ENCODE measurements at regions not wholly inside any gene's neighbourhood (a gene's known extent, or its start where the extent isn't known, plus 50 kb on each side); places are given as distances from the start of the nearest gene placed in this dataset.
"Not testable (repeated sequence)": the region's sequence is repeated elsewhere in the genome, so short reads cannot be mapped to it uniquely, and the experiment has no call there.

DNA sequence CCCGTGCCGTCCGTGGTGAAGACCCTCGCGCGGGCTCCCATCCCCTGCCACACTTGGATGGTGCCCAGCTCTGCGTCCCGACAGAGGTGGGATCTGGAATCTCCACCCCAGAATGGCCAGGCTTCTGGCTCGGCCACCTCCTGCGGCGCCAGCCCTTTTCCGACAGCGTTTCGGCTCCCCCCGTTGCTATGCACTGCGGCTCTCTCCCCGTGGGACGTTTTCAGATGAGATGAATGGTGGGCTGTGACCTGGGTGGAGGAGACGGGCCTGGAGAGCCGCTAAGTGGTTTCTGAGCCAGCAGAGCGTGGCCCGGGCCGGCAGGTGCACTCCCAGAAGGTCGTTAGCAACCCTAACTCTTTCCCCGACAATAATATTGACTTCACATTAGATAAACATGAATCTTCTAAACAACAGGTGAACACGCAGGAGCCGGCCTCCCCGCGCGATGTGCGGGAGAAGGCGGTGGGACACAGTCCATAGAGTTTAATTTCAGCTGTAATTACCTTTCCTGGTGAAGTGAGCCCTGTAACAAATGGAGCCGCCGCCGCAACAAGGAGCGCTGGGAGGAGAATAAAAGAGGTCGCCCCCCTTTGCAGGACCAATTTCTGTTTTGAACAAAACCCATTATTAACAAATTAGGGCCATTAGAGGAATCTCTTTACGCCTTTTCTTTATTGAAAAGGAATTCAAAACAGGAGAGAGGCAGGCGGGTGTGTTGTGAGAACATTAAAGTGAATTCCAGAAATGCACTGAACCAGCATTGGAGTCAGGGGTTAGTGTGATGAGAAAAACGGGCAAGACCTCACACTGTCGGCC is 294.3 kb upstream of the PFKP start:
- in situ Hi-C loops (cut with HindIII; ENCODE audit: low sequenced_read_pairs), result no loop called here
- no peak for DNase-seq (ENCODE audit: low spot score)

DNA sequence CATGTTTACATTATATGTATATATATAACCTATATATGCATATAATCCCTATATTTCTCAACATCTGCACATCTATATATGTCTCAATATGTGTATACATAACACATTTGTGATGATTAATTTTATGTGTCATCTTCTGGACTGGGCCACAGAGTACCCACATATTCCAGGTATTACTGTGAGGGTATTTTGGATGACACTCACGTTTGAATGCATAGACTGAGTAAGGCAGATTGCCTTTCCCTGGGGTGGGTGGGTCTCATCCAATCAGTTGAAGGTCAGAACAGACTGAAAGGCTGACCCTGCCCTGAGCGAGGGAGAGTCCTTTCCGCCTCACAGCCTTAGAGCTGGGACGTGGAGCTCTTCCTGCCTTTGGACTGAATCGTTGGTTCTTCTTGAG is 295.2 kb upstream of the PFKP start:
- DNase-seq (ENCODE audit: low spot score), result no peak
- in situ Hi-C loops (cut with HindIII; ENCODE audit: low sequenced_read_pairs), result no loop called here

DNA sequence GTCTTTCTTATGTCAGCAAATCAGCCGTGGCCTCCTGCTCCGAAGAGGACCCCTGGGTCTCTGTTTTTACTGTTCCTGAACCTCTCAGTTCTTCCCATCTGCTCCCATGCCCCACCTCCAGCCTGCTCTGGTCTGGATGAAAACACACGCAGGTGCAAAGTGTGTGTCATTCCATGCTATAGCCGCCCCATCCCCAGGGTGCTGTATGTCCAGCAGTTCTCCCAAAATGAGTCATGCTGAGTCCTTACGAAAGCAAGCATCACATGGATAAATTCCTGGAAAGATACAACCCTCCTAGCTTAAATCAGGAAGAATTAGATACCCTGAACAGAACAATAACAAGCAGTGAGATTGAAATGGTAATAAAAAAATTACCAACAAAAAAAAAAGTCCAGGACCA is 300.1 kb upstream of the PFKP start:
- in situ Hi-C loops (cut with HindIII; ENCODE audit: low sequenced_read_pairs); DNase-seq (ENCODE audit: low spot score): not testable (repeated sequence)

DNA sequence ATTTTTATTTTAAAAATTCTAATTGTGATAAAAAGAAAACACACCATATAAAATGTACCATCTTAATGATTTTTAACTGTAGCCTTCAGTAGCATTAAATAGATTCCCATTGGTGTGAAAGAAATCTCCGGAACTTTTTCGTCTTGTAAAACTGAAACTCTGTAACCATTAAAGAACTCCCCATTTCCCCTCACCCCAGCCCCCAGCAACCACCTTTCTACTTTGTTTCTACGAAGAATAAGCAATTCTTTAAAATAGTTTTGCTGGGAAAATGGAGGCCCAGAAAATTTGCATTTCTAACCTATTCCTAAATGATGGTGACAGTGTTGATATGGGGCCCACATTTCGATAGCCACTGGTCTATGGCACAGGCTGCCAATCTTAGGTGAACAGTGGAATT is 305.4 kb upstream of the PFKP start:
- DNase-seq (ENCODE audit: low spot score), result no peak
- in situ Hi-C loops (cut with HindIII; ENCODE audit: low sequenced_read_pairs), result no loop called here

DNA sequence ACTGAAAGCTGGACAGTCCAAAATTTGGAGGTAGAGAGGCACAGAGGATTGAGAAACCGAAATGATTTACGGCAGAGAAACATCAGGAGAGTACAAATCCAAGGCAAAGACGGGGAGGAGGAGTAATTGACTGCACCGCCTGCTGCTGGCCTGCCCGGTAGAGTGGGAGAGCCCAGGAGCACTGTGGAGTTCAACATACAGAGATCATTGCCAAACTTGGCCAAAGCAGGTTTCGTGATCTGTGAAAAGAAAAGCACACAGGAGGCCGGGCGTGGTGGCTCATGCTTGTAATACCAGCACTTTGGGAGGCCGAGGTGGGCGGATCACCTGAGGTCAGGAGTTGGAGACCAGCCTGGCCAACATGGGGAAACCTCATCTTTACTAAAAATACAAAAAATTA is 306.0 kb upstream of the PFKP start:
- in situ Hi-C loops (cut with HindIII; ENCODE audit: low sequenced_read_pairs), result no loop called here
- no peak for DNase-seq (ENCODE audit: low spot score)

DNA sequence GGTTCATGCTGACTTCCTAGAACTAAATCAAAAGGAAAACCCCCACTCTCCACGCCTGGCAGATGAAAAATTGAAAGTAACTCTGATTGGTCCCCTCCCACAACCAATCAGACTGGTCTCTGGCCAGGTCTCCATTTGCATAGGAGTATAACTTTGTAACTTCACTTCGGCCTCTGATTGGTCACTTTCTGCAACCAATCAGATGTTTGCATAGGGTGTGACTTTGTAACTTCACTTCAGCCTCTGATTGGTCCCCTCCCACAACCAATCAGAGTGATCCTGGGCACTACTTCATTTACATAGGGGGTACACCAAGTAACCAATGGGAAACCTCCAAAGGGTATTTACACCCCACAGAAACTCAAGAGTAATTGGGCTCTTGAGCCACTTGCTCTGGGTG is 306.6 kb upstream of the PFKP start:
- no peak for DNase-seq (ENCODE audit: low spot score)
- in situ Hi-C loops (cut with HindIII; ENCODE audit: low sequenced_read_pairs), result no loop called here

DNA sequence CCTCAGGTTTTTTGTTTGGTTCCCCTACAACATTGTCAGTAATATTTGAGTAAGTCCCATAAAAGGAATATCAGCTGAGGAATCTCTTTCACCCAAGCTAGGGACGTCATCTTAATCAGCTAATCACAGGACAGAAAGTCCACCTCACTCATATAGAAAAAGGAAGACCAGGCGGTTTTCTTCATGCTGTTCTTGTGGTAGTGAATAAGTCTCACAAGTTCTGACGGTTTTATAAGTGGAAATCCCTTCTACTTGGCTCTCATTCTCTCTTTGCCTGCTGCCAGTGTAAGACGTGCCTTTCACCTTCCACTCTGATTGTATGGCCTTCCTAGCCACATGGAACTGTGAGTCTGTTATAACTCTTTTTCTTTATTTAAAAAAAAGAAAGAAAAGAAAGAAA is 308.1 kb upstream of the PFKP start:
- DNase-seq (ENCODE audit: low spot score), result no peak
- in situ Hi-C loops (cut with HindIII; ENCODE audit: low sequenced_read_pairs), result no loop called here

DNA sequence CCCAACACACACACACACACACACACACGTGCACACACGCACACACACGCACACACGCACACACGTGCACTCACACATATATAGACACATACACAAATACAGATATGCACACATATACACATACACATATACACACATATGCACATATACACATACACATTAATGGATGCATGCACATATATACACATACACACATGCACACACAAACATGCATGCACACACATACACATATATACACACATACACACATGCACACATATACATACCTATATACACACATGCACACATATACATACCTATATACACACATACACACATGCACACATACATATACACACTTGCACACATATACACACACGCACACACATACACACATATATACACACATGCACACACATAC is 312.4 kb upstream of the PFKP start:
- in situ Hi-C loops (cut with HindIII; ENCODE audit: low sequenced_read_pairs), result no loop called here

DNA sequence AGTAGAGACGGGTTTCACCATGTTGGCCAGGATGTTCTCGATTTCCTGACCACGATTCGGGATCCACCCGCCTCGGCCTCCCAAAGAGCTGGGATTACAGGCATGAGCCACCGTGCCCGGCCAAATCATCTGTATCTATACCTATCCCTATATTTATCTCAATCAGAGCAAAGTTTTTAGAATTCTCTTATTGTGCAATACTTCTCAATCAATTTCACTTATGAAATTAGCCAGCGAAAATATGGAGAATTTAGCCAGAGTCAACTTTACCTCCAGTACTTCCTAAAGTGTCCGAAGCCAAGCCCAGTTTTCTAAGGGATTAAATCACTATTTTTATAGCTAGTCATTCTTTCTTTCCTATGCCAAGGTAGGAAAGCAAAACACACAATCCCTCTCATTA is 319.1 kb upstream of the PFKP start:
- in situ Hi-C loops (cut with HindIII; ENCODE audit: low sequenced_read_pairs), result no loop called here
- no peak for DNase-seq (ENCODE audit: low spot score)

More for the DNA sequence above, 312.4 kb upstream of the PFKP start:
- DNase-seq (ENCODE audit: low spot score), result no peak

DNA sequence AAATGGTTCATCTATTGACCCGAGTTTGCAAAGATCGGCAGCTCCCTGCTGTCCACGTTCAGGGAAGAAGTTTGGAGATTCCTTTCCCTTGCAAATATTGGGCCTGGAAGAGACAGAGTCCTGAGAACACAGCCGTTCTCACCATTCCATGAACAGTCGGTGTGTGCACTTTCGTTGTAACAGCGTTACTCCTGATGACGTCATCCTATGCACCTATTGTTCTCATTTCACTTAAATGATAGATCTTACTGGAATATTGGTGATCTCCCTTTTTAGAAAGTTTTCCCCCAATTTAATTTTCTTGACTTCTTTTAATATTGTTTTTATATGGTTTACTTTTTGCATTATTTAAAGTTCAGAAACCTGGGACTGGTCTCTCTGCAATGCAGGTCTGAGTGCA is 320.7 kb upstream of the PFKP start:
- DNase-seq (ENCODE audit: low spot score), result no peak
- in situ Hi-C loops (cut with HindIII; ENCODE audit: low sequenced_read_pairs), result no loop called here

DNA sequence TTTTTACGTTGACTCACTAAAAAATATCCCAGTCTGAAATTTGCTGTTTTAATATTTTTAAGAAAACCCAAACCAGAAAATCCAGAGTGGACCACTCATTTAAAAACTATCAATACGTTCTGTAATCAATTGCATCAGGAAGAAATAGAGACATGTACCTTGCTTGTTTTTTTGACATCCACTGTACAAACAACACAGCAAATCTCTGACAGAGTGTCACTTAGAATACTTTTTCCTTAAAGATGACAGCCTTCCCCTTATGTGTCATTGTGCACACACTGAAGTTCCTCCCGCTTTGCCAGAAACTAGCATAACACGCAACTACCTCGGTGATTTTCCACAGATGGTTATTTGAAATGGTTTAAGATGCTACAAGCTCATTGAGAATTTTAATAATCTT is 321.7 kb upstream of the PFKP start:
- no peak for DNase-seq (ENCODE audit: low spot score)
- in situ Hi-C loops (cut with HindIII; ENCODE audit: low sequenced_read_pairs), result no loop called here

DNA sequence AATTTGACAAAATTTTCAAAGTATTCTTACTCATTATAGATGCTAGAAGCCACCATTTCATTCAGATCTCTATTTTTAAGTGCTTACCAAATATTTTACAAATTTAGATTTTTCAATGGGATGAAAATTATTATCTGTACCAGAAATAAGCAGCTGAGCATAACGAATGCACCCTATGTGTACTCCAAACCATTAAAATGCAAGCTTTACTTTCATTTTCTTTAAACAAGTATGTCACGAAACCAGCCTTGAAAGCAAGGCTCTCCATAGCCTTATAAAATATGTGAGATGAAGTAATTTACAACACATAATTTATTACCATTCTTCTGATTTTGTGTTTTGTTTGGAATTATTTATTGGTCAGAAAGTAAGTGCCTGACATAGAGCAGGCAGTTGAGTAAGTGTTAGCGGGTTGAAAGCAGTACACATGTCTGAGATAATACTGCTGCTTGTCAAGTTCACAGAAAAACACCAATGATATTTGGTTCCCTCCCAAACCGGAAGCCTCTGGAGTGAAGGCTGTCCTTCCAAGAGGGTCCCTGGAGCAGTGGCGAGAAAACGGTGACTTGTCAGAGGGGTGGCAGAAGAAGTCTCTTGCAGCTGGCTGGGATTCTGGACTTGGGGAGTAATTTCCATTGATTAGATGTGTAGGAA is 322.7 kb upstream of the PFKP start:
- in situ Hi-C loops (cut with HindIII; ENCODE audit: low sequenced_read_pairs), result no loop called here
- no peak for DNase-seq (ENCODE audit: low spot score)

DNA sequence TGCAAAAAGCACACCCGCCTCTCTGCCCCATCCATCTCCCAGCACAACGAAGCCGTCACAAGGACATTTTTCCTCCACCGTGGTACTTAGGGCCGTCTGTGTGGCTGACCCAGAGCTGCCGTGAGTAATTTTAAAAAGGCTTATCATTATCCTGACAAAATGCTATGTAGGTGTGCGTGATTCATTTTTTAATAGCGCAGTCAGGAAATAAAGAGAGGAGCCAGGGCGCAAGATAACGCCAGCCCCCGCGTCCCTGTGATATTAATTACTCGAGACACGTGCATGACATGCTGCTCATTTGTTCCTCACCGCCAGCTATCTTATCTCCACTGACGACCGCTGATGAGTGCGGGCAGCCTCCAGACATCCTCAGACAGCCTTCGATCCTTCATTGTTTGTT is 332.7 kb upstream of the PFKP start:
- no peak for DNase-seq (ENCODE audit: low spot score)
- in situ Hi-C loops (cut with HindIII; ENCODE audit: low sequenced_read_pairs), result no loop called here

DNA sequence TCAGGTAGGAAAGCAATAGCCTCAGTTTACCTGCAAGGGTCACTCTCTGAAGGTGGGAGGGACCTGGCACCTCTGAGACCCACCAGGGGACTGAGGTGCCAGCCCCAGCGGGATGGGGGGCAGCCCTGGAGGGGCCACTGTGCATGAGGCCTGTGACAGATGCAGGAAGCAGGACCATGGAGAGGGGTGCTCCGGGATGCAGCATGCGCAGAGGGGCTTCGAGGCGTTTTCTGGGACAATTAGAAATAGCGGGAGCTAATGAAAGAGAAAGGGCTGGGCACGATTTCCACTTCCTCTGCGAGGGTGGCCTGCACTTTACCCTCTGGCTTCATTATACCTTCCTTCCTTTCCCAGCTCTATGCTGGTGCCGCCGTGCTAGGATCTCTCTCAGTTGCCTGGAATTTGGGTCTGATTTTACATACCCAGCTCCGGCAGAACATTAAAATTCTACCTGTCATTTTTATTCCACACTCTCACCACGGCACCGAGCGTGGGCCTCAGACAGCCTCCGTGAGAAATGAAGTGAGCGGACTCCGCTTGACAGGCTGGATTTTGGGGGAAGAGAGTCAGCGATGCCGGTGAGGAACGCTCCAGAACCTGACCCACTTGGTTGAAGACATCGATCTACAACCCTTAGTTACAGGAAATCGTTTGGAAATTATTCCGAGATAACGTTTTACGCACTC is 333.9 kb upstream of the PFKP start:
- no peak for DNase-seq (ENCODE audit: low spot score)
- in situ Hi-C loops (cut with HindIII; ENCODE audit: low sequenced_read_pairs), result no loop called here

DNA sequence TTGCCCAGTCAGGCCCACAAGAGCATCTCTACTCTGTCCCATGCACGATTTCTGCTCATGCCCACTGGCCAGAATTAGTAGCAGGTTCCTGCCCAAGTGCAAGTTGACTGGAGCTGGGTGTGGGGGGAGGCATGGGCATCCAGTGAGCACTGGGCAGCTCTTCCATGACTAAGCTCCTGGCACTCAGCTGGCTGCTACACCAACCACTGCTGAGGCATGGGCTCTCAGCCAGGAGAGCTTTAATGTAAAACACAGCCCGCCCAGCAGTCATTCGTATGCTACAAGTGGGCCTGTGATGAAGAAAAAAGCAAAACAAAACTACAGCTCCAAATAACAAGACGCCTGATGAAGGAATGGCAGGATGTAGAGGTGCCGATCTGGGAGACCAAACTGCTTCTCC is 335.4 kb upstream of the PFKP start:
- DNase-seq (ENCODE audit: low spot score), result no peak
- in situ Hi-C loops (cut with HindIII; ENCODE audit: low sequenced_read_pairs), result no loop called here

DNA sequence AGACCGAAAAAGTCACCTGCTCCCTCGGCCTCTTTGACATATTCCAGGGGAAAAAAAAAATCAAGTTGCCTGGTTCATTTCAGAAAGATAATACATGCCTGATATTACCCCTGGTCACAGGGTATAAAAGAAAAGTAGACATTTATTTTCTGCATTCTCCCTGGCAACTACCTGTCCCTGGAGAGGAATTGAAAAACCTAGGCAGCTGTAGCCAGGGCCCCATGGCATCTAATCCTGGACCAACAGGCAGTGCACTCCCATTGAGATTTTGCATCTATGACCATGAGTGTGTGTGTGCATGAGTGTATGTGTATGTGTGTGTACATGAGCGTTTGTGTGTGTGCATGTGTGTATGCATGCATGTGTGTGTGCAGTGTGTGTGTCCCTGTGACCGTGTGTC is 338.2 kb upstream of the PFKP start:
- DNase-seq (ENCODE audit: low spot score), result no peak
- in situ Hi-C loops (cut with HindIII; ENCODE audit: low sequenced_read_pairs), result no loop called here

DNA sequence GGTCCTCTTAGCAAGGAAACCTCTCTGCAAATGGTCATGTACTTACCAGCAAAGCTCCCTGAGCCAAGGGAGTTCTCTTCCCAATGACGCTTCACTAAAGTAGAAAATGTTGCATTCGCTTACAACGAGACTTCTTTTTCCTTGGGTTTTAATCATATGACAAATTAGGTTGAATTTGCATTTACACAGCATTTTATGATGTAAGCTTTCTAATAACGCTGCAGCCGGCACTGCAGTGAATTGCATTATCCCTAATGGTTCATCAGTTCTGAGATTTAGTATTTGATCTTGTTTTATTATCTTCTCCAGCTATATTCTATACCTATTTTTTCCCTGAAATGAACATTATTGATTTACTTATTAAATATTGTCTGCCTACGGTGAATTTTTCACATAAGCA is 339.3 kb upstream of the PFKP start:
- no peak for DNase-seq (ENCODE audit: low spot score)
- in situ Hi-C loops (cut with HindIII; ENCODE audit: low sequenced_read_pairs), result no loop called here

DNA sequence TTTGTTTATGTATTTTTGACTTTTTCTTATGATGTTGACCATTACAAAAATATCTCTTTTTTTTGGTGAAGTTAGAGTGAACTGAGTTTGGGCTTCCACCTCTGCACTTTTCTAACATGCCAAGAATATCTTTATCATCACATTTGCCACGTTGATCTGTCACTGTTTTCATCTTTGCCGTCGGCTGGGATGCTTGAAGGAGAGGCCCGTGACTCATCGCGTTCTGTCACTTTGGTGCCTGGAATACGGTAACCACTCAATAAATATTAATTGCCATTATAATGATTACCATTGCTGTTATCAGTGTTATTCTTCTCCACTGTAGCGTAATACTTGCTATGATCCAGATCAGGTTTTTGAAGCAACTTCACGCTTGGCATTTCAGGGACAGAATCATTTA is 350.8 kb upstream of the PFKP start:
- DNase-seq (ENCODE audit: low spot score), result no peak
- in situ Hi-C loops (cut with HindIII; ENCODE audit: low sequenced_read_pairs), result no loop called here

DNA sequence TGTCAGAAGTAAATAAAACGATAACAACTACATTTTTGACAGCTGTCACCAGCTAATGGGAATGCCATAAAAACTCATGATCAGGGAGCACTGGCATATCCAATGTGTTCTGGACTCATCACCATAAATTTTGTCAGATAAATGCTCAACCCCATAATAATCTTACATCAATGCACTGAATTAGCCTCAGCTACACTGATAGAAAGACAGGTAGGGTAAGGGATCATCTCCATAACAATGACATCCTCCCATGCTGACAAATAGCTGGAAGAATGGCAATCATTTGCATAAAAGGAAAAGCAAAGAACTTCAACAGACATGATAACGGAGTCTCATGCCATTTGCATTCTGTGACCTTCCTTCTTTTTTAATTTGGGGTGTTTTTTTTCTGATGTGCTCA is 352.8 kb upstream of the PFKP start:
- no peak for DNase-seq (ENCODE audit: low spot score)
- in situ Hi-C loops (cut with HindIII; ENCODE audit: low sequenced_read_pairs), result no loop called here

DNA sequence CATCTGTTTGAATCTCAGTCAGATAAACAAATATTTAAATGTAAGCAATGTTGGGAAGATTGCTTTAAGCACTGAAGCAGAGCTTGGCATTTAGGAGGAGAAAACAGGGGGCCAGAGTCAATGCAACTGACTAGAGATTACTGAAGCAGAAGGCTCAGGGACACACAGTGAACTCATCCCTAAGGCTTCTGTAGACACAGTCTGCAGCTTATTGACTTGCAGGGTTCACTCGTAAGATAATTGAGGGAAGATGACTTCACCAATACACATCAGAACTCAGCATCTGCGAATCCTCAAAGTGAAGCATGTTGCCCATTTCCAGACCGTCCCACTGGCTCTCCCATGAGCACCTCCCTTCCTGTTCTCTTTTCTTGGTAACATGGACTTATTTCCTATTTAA is 363.4 kb upstream of the PFKP start:
- in situ Hi-C loops (cut with HindIII; ENCODE audit: low sequenced_read_pairs), result no loop called here
- no peak for DNase-seq (ENCODE audit: low spot score)

DNA sequence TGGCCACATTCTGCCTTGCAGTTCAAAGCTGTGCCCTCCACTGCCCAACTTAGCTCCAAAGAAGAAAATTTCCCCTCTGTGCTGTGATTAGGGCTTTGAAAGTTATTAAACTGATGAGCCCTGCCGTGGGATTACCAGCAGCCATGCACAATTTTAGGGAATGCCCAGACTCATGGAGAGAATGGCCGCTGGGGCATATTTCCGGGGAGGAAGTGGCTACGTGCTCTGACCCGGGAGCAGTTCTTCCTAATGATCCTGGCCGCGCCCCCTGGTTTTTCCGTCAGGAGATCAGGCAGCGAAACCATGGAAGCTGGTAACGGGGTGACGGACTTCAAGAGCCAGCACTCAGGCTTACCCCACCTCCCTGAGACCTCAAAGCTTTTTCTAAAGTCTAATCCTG is 365.5 kb upstream of the PFKP start:
- no peak for DNase-seq (ENCODE audit: low spot score)
- in situ Hi-C loops (cut with HindIII; ENCODE audit: low sequenced_read_pairs), result no loop called here

All from G401 (cell line).